ENCODE measurements at regions not wholly inside any gene's neighbourhood (a gene's known extent, or its start where the extent isn't known, plus 50 kb on each side); places are given as distances from the start of the nearest gene placed in this dataset.

- H3K4me3 ChIP-seq (replicated peaks; ENCODE audit: low read depth, low read length): no peak overlapping the region
- TF ChIP-seq, protein P1, sequence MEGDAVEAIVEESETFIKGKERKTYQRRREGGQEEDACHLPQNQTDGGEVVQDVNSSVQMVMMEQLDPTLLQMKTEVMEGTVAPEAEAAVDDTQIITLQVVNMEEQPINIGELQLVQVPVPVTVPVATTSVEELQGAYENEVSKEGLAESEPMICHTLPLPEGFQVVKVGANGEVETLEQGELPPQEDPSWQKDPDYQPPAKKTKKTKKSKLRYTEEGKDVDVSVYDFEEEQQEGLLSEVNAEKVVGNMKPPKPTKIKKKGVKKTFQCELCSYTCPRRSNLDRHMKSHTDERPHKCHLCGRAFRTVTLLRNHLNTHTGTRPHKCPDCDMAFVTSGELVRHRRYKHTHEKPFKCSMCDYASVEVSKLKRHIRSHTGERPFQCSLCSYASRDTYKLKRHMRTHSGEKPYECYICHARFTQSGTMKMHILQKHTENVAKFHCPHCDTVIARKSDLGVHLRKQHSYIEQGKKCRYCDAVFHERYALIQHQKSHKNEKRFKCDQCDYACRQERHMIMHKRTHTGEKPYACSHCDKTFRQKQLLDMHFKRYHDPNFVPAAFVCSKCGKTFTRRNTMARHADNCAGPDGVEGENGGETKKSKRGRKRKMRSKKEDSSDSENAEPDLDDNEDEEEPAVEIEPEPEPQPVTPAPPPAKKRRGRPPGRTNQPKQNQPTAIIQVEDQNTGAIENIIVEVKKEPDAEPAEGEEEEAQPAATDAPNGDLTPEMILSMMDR (IDR thresholded peaks at IDR 0.05; ENCODE audit: low read depth, low read length, missing control alignments): no peak
- DNase-seq (ENCODE audit: extremely low read depth, low read depth): no peak
Observed at GRCh38 chr13:99809496-99809895, 162.1 kb downstream of the ZIC5 start.

GRCh38 chr13:99808786-99809185 is 162.8 kb downstream of the ZIC5 start:
- TF ChIP-seq, protein P1 (IDR thresholded peaks at IDR 0.05; ENCODE audit: low read depth, low read length, missing control alignments): no peak
- H3K4me3 ChIP-seq (replicated peaks; ENCODE audit: low read depth, low read length): no peak overlapping the region
- no peak for DNase-seq (ENCODE audit: extremely low read depth, low read depth)

- DNase-seq (ENCODE audit: extremely low read depth, low read depth): no peak
- H3K4me3 ChIP-seq (replicated peaks; ENCODE audit: low read depth, low read length): no peak overlapping the region
- TF ChIP-seq, protein P1 (IDR thresholded peaks at IDR 0.05; ENCODE audit: low read depth, low read length, missing control alignments): no peak
Observed at GRCh38 chr13:99806671-99807070, 164.9 kb downstream of the ZIC5 start.

GRCh38 chr13:99805361-99805760 is 166.2 kb downstream of the ZIC5 start:
- DNase-seq (ENCODE audit: extremely low read depth, low read depth): no peak
- TF ChIP-seq, protein P1 (IDR thresholded peaks at IDR 0.05; ENCODE audit: low read depth, low read length, missing control alignments): no peak
- H3K4me3 ChIP-seq (replicated peaks; ENCODE audit: low read depth, low read length): no peak overlapping the region

- TF ChIP-seq, protein P1 (IDR thresholded peaks at IDR 0.05; ENCODE audit: low read depth, low read length, missing control alignments): no peak
- DNase-seq (ENCODE audit: extremely low read depth, low read depth): no peak
- H3K4me3 ChIP-seq (replicated peaks; ENCODE audit: low read depth, low read length): no peak overlapping the region
Observed at GRCh38 chr13:99803141-99803540, 168.4 kb downstream of the ZIC5 start.

- TF ChIP-seq, protein P1 (IDR thresholded peaks at IDR 0.05; ENCODE audit: low read depth, low read length, missing control alignments): no peak
- H3K4me3 ChIP-seq (replicated peaks; ENCODE audit: low read depth, low read length): no peak overlapping the region
Observed at GRCh38 chr13:99802416-99802815, 169.2 kb downstream of the ZIC5 start.

GRCh38 chr13:99800951-99801350 is 170.6 kb downstream of the ZIC5 start:
- TF ChIP-seq, protein P1 (IDR thresholded peaks at IDR 0.05; ENCODE audit: low read depth, low read length, missing control alignments): no peak
- no peak overlapping the region for H3K4me3 ChIP-seq (replicated peaks; ENCODE audit: low read depth, low read length)
- no peak for DNase-seq (ENCODE audit: extremely low read depth, low read depth)

More at GRCh38 chr13:99802416-99802815, 169.2 kb downstream of the ZIC5 start:
- no peak for DNase-seq (ENCODE audit: extremely low read depth, low read depth)

All from HFF-Myc (cell line).